Liver (tissue), 8 donors: ENCODE measurements at regions not wholly inside any gene's neighbourhood (a gene's known extent, or its start where the extent isn't known, plus 50 kb on each side); places are given as distances from the start of the nearest gene placed in this dataset.

Experiments used
- DNase-seq: peaks from one replicate; pipeline ENCODE4 v3.0.0-alpha.2; 2017; ENCODE audit warnings: low spot score
- H3K27ac ChIP-seq, 2 donors: one replicate each; pipeline ENCODE4 v1.7.0; 2013; ENCODE audit warnings: inconsistent platforms in 2 of 2, low read length in 2 of 2, control low read depth in 1 of 2, low read depth in 1 of 2, mild to moderate bottlenecking in 1 of 2
- H3K27me3 ChIP-seq, 4 donors: one replicate each; pipeline versions ENCODE4 v1.6.1 to v1.7.0; 2013; ENCODE audit warnings: low read length in 3 of 4, inconsistent platforms in 1 of 4, mild to moderate bottlenecking in 1 of 4, moderate library complexity in 1 of 4; ENCODE audit not compliant: control insufficient read depth in 4 of 4, insufficient read depth in 4 of 4
- H3K36me3 ChIP-seq, 4 donors: one replicate each; pipeline versions ENCODE4 v1.6.1 to v1.7.0; 2013; ENCODE audit warnings: low read length in 3 of 4, mild to moderate bottlenecking in 3 of 4, low read depth in 1 of 4, moderate library complexity in 1 of 4; ENCODE audit not compliant: control insufficient read depth in 4 of 4, insufficient read depth in 3 of 4
- H3K4me1 ChIP-seq, 4 donors: one replicate each; pipeline versions ENCODE4 v1.6.1 to v1.7.0; 2013; ENCODE audit warnings: low read length in 3 of 4, mild to moderate bottlenecking in 3 of 4, moderate library complexity in 1 of 4; ENCODE audit not compliant: control insufficient read depth in 4 of 4, insufficient read depth in 4 of 4
- H3K4me3 ChIP-seq, 3 donors: one replicate each; pipeline versions ENCODE4 v1.6.1 to v1.7.0; 2013; ENCODE audit warnings: low read length in 3 of 3, control low read depth in 1 of 3, low read depth in 1 of 3, mild to moderate bottlenecking in 1 of 3
- H3K9ac ChIP-seq, 2 donors: one replicate each; pipeline ENCODE4 v1.7.0; 2013; ENCODE audit warnings: low read length in 2 of 2, mild to moderate bottlenecking in 2 of 2, moderate library complexity in 2 of 2, control low read depth in 1 of 2, low read depth in 1 of 2
- H3K9me3 ChIP-seq, 4 donors: one replicate each; pipeline versions ENCODE4 v1.6.1 to v1.7.0; 2013; ENCODE audit warnings: low read length in 3 of 4; ENCODE audit not compliant: control insufficient read depth in 4 of 4
- EGR1 ChIP-seq, 2 donors: IDR thresholded peaks; 2 replicates each; pipeline ENCODE4 v1.6.1; 2016 to 2018; ENCODE audit warnings: antibody characterized with exemption in 2 of 2, low read depth in 2 of 2
- FOXA1 ChIP-seq: IDR thresholded peaks from 2 replicates; pipeline ENCODE4 v1.6.1; 2016; ENCODE audit warnings: antibody characterized with exemption
- FOXA2 ChIP-seq: IDR thresholded peaks from 2 replicates; pipeline ENCODE4 v1.6.1; 2016; ENCODE audit warnings: antibody characterized with exemption
- GABPA ChIP-seq, 2 donors: IDR thresholded peaks in 1 of 2; conservative IDR thresholded peaks in 1 of 2; 2 replicates each; pipeline ENCODE4 v1.6.1; 2016; ENCODE audit warnings: antibody characterized with exemption in 2 of 2, mild to moderate bottlenecking in 1 of 2, moderate library complexity in 1 of 2
- HNF4A ChIP-seq, 2 donors: conservative IDR thresholded peaks; 2 replicates each; pipeline ENCODE4 v1.6.1; 2016; ENCODE audit warnings: antibody characterized with exemption in 2 of 2, mild to moderate bottlenecking in 2 of 2
- HNF4G ChIP-seq: IDR thresholded peaks from 2 replicates; pipeline ENCODE4 v1.6.1; 2016; ENCODE audit warnings: antibody characterized with exemption
- JUND ChIP-seq, 2 donors: IDR thresholded peaks; 2 replicates each; pipeline ENCODE4 v1.6.1; 2016; ENCODE audit warnings: antibody characterized with exemption in 2 of 2
- NR2F2 ChIP-seq: IDR thresholded peaks from 2 replicates; pipeline ENCODE4 v1.6.1; 2016; ENCODE audit warnings: antibody characterized with exemption
- RAD21 ChIP-seq, 2 donors: IDR thresholded peaks; 2 replicates each; pipeline ENCODE4 v1.6.1; 2016; ENCODE audit warnings: antibody characterized with exemption in 2 of 2, mild to moderate bottlenecking in 2 of 2
- RXRA ChIP-seq, 2 donors: IDR thresholded peaks; 2 replicates each; pipeline ENCODE4 v1.6.1; 2017 to 2018; ENCODE audit warnings: antibody characterized with exemption in 2 of 2, mild to moderate bottlenecking in 1 of 2
- SP1 ChIP-seq: IDR thresholded peaks from 2 replicates; pipeline ENCODE4 v1.6.1; 2018; ENCODE audit warnings: antibody characterized with exemption, mild to moderate bottlenecking
- TAF1 ChIP-seq: conservative IDR thresholded peaks from 2 replicates; pipeline ENCODE4 v1.6.1; 2016; ENCODE audit warnings: antibody characterized with exemption, mild to moderate bottlenecking
- YY1 ChIP-seq: IDR thresholded peaks from 2 replicates; pipeline ENCODE4 v1.6.1; 2016; ENCODE audit warnings: antibody characterized with exemption, mild to moderate bottlenecking
- WGBS: extraction: QIAGEN DNeasy Blood & Tissue Kit; methylation state at CpG from one replicate; pipeline ENCODE4 v1.1.7; 2013; 5-methylcytosine and 5-hydroxymethylcytosine counted together
- TF ChIP-seq, protein P1 (sequence below): fragments of 150-350 bp; IDR thresholded peaks from 2 replicates; pipeline ENCODE4 v1.5.1; 2017; ENCODE audit warnings: improper control_type of control experiment, low read depth, low read length; ENCODE audit not compliant: missing input control
- TF ChIP-seq, protein P2 (sequence below): IDR thresholded peaks from 2 replicates; pipeline ENCODE4 v1.6.1; 2016; ENCODE audit warnings: antibody characterized with exemption, mild to moderate bottlenecking
- TF ChIP-seq, protein P3 (sequence below): IDR thresholded peaks from 2 replicates; pipeline ENCODE4 v1.6.1; 2016; ENCODE audit warnings: antibody characterized with exemption
- TF ChIP-seq, protein P4 (sequence below): IDR thresholded peaks from 2 replicates; pipeline ENCODE4 v1.6.1; 2016; ENCODE audit warnings: antibody characterized with exemption
- TF ChIP-seq, protein P5 (sequence below): IDR thresholded peaks from 2 replicates; pipeline ENCODE4 v1.6.1; 2016; ENCODE audit warnings: antibody characterized with exemption
- donor health status: healthy.
- donor health status: healthy.
- donor health status: healthy.
- donor health status: healthy.
- donor health status: healthy.

DNA sequence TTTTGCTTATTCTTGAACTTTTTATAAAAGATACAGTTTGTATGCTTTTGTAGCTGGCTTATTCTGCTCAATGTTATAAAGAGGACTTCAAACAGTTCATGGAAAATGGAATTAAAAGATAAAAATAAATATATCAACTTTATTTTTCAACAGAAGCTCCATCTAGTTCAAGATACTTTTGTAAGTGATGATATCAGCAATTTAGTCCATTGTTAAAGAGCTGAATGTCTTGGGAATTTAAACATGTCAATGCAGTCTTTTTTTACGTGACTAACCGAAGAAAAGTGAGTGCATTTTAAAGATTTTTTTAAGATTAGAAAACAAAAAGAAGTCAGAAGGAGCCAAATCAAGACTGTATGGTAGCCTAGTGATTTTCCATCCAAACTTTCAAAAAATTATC, 85.4 kb upstream of the CHST9 start:
- Histone ChIP-seq H3K4me3 (no peak overlapping the region), H3K27me3 (no peaks in the 10 kb centered on the region), H3K36me3 (no peaks in the 10 kb centered on the region), H3K9me3 (peaks cover 0 to 4% (median 0%) of the 10 kb centered on the region in 4 donors), H3K9ac (no peak overlapping the region), H3K4me1 (no peaks in the 10 kb centered on the region), H3K27ac (no peak overlapping the region)
- TF ChIP-seq YY1 = no peak
- TF ChIP-seq GABPA (IDR thresholded peaks at IDR 0.05 in 1 of 2, conservative IDR thresholded peaks at IDR 0.05 in 1 of 2) = no peak
- no peak for TF ChIP-seq NR2F2
- TF ChIP-seq, protein P1, sequence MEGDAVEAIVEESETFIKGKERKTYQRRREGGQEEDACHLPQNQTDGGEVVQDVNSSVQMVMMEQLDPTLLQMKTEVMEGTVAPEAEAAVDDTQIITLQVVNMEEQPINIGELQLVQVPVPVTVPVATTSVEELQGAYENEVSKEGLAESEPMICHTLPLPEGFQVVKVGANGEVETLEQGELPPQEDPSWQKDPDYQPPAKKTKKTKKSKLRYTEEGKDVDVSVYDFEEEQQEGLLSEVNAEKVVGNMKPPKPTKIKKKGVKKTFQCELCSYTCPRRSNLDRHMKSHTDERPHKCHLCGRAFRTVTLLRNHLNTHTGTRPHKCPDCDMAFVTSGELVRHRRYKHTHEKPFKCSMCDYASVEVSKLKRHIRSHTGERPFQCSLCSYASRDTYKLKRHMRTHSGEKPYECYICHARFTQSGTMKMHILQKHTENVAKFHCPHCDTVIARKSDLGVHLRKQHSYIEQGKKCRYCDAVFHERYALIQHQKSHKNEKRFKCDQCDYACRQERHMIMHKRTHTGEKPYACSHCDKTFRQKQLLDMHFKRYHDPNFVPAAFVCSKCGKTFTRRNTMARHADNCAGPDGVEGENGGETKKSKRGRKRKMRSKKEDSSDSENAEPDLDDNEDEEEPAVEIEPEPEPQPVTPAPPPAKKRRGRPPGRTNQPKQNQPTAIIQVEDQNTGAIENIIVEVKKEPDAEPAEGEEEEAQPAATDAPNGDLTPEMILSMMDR = no peak
- TF ChIP-seq HNF4G = no peak
- no peak for TF ChIP-seq FOXA1
- TF ChIP-seq JUND (IDR thresholded peaks at IDR 0.05) = no peak
- no peak for TF ChIP-seq EGR1 (IDR thresholded peaks at IDR 0.05; ENCODE audit: low read depth in 2 of 2)
- TF ChIP-seq TAF1 = no peak
- TF ChIP-seq, protein P2, sequence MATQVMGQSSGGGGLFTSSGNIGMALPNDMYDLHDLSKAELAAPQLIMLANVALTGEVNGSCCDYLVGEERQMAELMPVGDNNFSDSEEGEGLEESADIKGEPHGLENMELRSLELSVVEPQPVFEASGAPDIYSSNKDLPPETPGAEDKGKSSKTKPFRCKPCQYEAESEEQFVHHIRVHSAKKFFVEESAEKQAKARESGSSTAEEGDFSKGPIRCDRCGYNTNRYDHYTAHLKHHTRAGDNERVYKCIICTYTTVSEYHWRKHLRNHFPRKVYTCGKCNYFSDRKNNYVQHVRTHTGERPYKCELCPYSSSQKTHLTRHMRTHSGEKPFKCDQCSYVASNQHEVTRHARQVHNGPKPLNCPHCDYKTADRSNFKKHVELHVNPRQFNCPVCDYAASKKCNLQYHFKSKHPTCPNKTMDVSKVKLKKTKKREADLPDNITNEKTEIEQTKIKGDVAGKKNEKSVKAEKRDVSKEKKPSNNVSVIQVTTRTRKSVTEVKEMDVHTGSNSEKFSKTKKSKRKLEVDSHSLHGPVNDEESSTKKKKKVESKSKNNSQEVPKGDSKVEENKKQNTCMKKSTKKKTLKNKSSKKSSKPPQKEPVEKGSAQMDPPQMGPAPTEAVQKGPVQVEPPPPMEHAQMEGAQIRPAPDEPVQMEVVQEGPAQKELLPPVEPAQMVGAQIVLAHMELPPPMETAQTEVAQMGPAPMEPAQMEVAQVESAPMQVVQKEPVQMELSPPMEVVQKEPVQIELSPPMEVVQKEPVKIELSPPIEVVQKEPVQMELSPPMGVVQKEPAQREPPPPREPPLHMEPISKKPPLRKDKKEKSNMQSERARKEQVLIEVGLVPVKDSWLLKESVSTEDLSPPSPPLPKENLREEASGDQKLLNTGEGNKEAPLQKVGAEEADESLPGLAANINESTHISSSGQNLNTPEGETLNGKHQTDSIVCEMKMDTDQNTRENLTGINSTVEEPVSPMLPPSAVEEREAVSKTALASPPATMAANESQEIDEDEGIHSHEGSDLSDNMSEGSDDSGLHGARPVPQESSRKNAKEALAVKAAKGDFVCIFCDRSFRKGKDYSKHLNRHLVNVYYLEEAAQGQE = no peak
- TF ChIP-seq, protein P3, sequence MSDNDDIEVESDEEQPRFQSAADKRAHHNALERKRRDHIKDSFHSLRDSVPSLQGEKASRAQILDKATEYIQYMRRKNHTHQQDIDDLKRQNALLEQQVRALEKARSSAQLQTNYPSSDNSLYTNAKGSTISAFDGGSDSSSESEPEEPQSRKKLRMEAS = no peak
- TF ChIP-seq, protein P4, sequence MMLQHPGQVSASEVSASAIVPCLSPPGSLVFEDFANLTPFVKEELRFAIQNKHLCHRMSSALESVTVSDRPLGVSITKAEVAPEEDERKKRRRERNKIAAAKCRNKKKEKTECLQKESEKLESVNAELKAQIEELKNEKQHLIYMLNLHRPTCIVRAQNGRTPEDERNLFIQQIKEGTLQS = no peak
- no peak for TF ChIP-seq FOXA2
- no peak for TF ChIP-seq SP1
- TF ChIP-seq, protein P5, sequence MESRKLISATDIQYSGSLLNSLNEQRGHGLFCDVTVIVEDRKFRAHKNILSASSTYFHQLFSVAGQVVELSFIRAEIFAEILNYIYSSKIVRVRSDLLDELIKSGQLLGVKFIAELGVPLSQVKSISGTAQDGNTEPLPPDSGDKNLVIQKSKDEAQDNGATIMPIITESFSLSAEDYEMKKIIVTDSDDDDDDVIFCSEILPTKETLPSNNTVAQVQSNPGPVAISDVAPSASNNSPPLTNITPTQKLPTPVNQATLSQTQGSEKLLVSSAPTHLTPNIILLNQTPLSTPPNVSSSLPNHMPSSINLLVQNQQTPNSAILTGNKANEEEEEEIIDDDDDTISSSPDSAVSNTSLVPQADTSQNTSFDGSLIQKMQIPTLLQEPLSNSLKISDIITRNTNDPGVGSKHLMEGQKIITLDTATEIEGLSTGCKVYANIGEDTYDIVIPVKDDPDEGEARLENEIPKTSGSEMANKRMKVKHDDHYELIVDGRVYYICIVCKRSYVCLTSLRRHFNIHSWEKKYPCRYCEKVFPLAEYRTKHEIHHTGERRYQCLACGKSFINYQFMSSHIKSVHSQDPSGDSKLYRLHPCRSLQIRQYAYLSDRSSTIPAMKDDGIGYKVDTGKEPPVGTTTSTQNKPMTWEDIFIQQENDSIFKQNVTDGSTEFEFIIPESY = no peak
- no peak for TF ChIP-seq HNF4A (conservative IDR thresholded peaks at IDR 0.05)
- no peak for TF ChIP-seq RAD21 (IDR thresholded peaks at IDR 0.05)
- TF ChIP-seq RXRA (IDR thresholded peaks at IDR 0.05) = no peak
- no peak for DNase-seq
- 95% methylated on average over 2 of the region's 2 CpGs for WGBS
